HUES64 (cell line): ENCODE measurements at regions not wholly inside any gene's neighbourhood (a gene's known extent, or its start where the extent isn't known, plus 50 kb on each side); places are given as distances from the start of the nearest gene placed in this dataset.
"Not testable (repeated sequence)": the region's sequence is repeated elsewhere in the genome, so short reads cannot be mapped to it uniquely, and the experiment has no call there.

Experiments used
- H3K27ac ChIP-seq: 2 replicates; pipeline ENCODE4 v1.7.0; 2013; ENCODE audit warnings: low read depth, low read length, inconsistent platforms
- H3K27me3 ChIP-seq: 2 replicates; pipeline ENCODE4 v1.6.1; 2013; ENCODE audit warnings: mild to moderate bottlenecking, low read length; ENCODE audit not compliant: insufficient read depth
- H3K36me3 ChIP-seq: 2 replicates; pipeline ENCODE4 v1.6.1; 2013; ENCODE audit warnings: mild to moderate bottlenecking, low read length; ENCODE audit not compliant: insufficient read depth
- H3K4me1 ChIP-seq: 2 replicates; pipeline ENCODE4 v1.6.1; 2013; ENCODE audit warnings: mild to moderate bottlenecking, low read length, moderate library complexity; ENCODE audit not compliant: insufficient read depth
- H3K4me3 ChIP-seq: 2 replicates; pipeline ENCODE4 v1.5.1; 2013; ENCODE audit warnings: mild to moderate bottlenecking, low read length, moderate library complexity
- H3K9ac ChIP-seq: 2 replicates; pipeline ENCODE4 v1.6.1; 2013; ENCODE audit warnings: mild to moderate bottlenecking, low read depth, low read length
- H3K9me3 ChIP-seq: 2 replicates; pipeline ENCODE4 v1.6.1; 2013; ENCODE audit warnings: low read depth, low read length; ENCODE audit not compliant: insufficient read depth
- WGBS: fragments of 150-250, 120-280 bp; methylation state at CpG from one replicate; pipeline ENCODE4 v1.1.7; 2013; ENCODE audit warnings: missing lambda C conversion rate; 5-methylcytosine and 5-hydroxymethylcytosine counted together

GRCh38 chr5:120923026-120923425 lies 458.9 kb downstream of the PRR16 start:
- H3K4me3 ChIP-seq = no peak overlapping the region
- no peak overlapping the region for H3K27ac ChIP-seq
- no peaks in the 10 kb centered on the region for H3K27me3 ChIP-seq
- H3K36me3 ChIP-seq = no peaks in the 10 kb centered on the region
- no peak overlapping the region for H3K9ac ChIP-seq
- 98% methylated on average over 2 of the region's 3 CpGs for WGBS
- H3K9me3 ChIP-seq = no peaks in the 10 kb centered on the region
- peaks cover 5% of the 10 kb centered on the region for H3K4me1 ChIP-seq

- WGBS = 94% methylated on average over 1 of the region's 1 CpG
- Histone ChIP-seq H3K27me3 (no peaks in the 10 kb centered on the region), H3K9me3 (no peaks in the 10 kb centered on the region), H3K4me3 (no peak overlapping the region), H3K4me1 (no peaks in the 10 kb centered on the region), H3K27ac (no peak overlapping the region), H3K9ac (no peak overlapping the region), H3K36me3 (no peaks in the 10 kb centered on the region)
Measured at GRCh38 chr5:120926471-120926870, 462.4 kb downstream of the PRR16 start.

GRCh38 chr5:120927950-120928530 lies 463.9 kb downstream of the PRR16 start:
- Histone ChIP-seq H3K9me3 (no peaks in the 10 kb centered on the region), H3K4me1 (no peaks in the 10 kb centered on the region), H3K36me3 (no peaks in the 10 kb centered on the region), H3K27me3 (no peaks in the 10 kb centered on the region), H3K27ac (no peak overlapping the region), H3K4me3 (no peak overlapping the region), H3K9ac (no peak overlapping the region)

GRCh38 chr5:120932480-120932879 lies 468.4 kb downstream of the PRR16 start:
- Histone ChIP-seq H3K4me1 (no peaks in the 10 kb centered on the region), H3K27me3 (no peaks in the 10 kb centered on the region), H3K4me3 (no peak overlapping the region), H3K27ac (no peak overlapping the region), H3K9me3 (no peaks in the 10 kb centered on the region), H3K9ac (no peak overlapping the region), H3K36me3 (no peaks in the 10 kb centered on the region)

- Histone ChIP-seq H3K9ac (no peak overlapping the region), H3K4me3 (no peak overlapping the region), H3K36me3 (no peaks in the 10 kb centered on the region), H3K27me3 (no peaks in the 10 kb centered on the region), H3K27ac (no peak overlapping the region), H3K9me3 (no peaks in the 10 kb centered on the region), H3K4me1 (no peaks in the 10 kb centered on the region)
- WGBS = 82% methylated on average over 1 of the region's 1 CpG
Measured at GRCh38 chr5:120934031-120934430, 469.9 kb downstream of the PRR16 start.

- Histone ChIP-seq H3K4me3 (no peak overlapping the region), H3K27me3 (no peaks in the 10 kb centered on the region), H3K9me3 (no peaks in the 10 kb centered on the region), H3K4me1 (peaks cover 1% of the 10 kb centered on the region; the same call in 1 of the 2 replicates), H3K27ac (no peak overlapping the region), H3K36me3 (no peaks in the 10 kb centered on the region), H3K9ac (no peak overlapping the region)
- WGBS = 91% methylated on average over 31 of the region's 31 CpGs
Measured at GRCh38 chr5:120936652-120937051, 472.6 kb downstream of the PRR16 start.

- H3K4me3 ChIP-seq = no peak overlapping the region
- H3K27ac ChIP-seq = no peak overlapping the region
- H3K9ac ChIP-seq = no peak overlapping the region
- H3K36me3 ChIP-seq = no peaks in the 10 kb centered on the region
- no peaks in the 10 kb centered on the region for H3K9me3 ChIP-seq
- no CpG with 5 or more reads among the region's 1 CpG for WGBS
- H3K4me1 ChIP-seq = peaks cover 15% of the 10 kb centered on the region
- no peaks in the 10 kb centered on the region for H3K27me3 ChIP-seq
Measured at GRCh38 chr5:120938604-120939003, 474.5 kb downstream of the PRR16 start.

- Histone ChIP-seq H3K4me3 (no peak overlapping the region), H3K36me3 (no peaks in the 10 kb centered on the region), H3K27me3 (no peaks in the 10 kb centered on the region), H3K9me3 (no peaks in the 10 kb centered on the region), H3K9ac (no peak overlapping the region), H3K27ac (0 out of 2 replicates have a peak overlapping the region, but pooled peaks have one; percentile 5), H3K4me1 (peaks cover 15% of the 10 kb centered on the region)
- 92% methylated on average over 7 of the region's 8 CpGs for WGBS
Measured at GRCh38 chr5:120942596-120943350, 478.7 kb downstream of the PRR16 start.

GRCh38 chr5:120949596-120949995 lies 485.5 kb downstream of the PRR16 start:
- WGBS = 87% methylated on average over 4 of the region's 4 CpGs
- H3K27me3 ChIP-seq, H3K4me3 ChIP-seq, H3K36me3 ChIP-seq, H3K4me1 ChIP-seq, H3K9ac ChIP-seq, H3K27ac ChIP-seq: not testable (repeated sequence)
- H3K9me3 ChIP-seq = peaks cover 29% of the 10 kb centered on the region

- not testable (repeated sequence) for H3K4me3 ChIP-seq, H3K36me3 ChIP-seq, H3K27ac ChIP-seq, H3K27me3 ChIP-seq, H3K4me1 ChIP-seq, H3K9ac ChIP-seq
- WGBS = 87% methylated on average over 2 of the region's 2 CpGs
- H3K9me3 ChIP-seq = peaks cover 29% of the 10 kb centered on the region
Measured at GRCh38 chr5:120953445-120953844, 489.3 kb downstream of the PRR16 start.

- H3K27me3 ChIP-seq = no peaks in the 10 kb centered on the region
- no peaks in the 10 kb centered on the region for H3K36me3 ChIP-seq
- H3K4me3 ChIP-seq = no peak overlapping the region
- H3K9ac ChIP-seq = no peak overlapping the region
- H3K4me1 ChIP-seq = no peaks in the 10 kb centered on the region
- peaks cover 29% of the 10 kb centered on the region for H3K9me3 ChIP-seq
- H3K27ac ChIP-seq = no peak overlapping the region
Measured at GRCh38 chr5:120954255-120954654, 490.2 kb downstream of the PRR16 start.

- Histone ChIP-seq H3K9me3 (peaks cover 23% of the 10 kb centered on the region), H3K27ac (no peak overlapping the region)
Measured at GRCh38 chr5:120955795-120956194, 491.7 kb downstream of the PRR16 start.

More at GRCh38 chr5:120955795-120956194, 491.7 kb downstream of the PRR16 start:
- H3K9ac ChIP-seq = no peak overlapping the region
- no peaks in the 10 kb centered on the region for H3K36me3 ChIP-seq
- H3K27me3 ChIP-seq = no peaks in the 10 kb centered on the region
- no peaks in the 10 kb centered on the region for H3K4me1 ChIP-seq
- no peak overlapping the region for H3K4me3 ChIP-seq
